ENCODE measurements at regions not wholly inside any gene's neighbourhood (a gene's known extent, or its start where the extent isn't known, plus 50 kb on each side); places are given as distances from the start of the nearest gene placed in this dataset.

DNA sequence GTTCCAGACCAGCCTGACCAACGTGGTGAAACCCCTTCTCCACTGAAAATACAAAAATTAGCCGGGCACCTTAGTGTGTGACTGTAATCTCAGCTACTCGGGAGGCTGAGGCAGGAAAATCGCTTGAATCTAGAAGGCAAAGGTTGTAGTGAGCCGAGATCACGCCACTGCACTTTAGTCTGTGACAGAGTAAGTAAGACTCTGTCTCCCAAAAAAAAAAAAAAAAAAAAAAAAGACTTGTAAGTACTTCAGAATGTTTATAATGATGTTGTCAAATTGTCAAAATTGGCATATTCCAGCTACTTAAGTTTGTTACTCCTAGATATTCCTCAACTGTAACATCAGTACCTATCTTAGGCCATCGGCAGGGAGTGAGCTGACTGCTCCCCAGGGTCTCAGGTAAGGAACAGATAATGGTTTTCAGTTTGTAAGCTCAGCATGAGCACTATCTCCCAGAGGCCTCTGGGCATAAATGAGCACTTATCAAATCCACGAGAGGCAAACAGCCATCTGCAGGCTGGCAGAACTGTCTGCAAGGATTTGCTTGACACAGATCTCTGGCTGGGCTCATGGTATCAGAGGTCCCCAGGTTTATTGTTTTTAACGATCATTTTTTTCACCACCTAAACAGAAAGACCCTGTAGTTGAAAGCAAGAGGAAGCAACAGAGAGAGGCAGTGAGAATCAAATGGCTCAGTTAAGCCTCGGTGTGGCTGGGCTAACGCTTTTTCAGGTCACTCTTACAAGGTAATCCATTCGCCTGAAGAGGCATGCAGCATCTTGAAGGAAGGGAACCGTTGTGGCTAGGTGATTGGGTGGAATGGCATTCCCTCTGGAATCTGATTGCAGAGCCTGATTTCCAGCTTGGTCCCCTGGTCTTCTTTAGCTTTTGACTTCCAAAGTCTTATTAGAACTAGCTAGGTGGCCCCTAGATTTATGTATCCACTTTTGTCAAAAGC, 115.9 kb downstream of the LY86 start:
- no peak for DNase-seq

- DNase-seq = no peak
Measured at GRCh38 chr6:6705061-6705425, 116.5 kb downstream of the LY86 start.

GRCh38 chr6:6705915-6706675, 117.6 kb downstream of the LY86 start:
- no peak for DNase-seq

DNA sequence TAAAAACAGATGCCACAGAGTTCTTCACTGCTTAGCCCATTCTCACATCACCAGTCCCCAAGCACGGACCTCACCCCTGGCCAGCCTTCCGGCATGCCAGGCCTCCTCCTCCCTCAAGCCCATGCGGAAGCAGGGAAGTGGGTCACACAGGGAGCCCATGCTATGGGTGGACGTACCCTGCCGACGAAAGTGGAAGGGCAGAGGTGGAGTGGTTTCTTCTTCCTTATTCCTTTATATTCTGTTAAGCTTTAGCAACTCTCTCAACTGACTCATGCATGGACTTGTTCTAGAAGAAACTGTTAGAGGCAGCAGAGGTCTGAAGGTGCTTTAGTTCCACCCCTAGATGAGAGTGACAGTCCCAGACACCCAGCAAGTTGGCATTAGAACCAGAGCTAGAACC, 118.6 kb downstream of the LY86 start:
- no peak for DNase-seq

- no peak for DNase-seq
Measured at GRCh38 chr6:6709106-6709505, 120.6 kb downstream of the LY86 start.

DNA sequence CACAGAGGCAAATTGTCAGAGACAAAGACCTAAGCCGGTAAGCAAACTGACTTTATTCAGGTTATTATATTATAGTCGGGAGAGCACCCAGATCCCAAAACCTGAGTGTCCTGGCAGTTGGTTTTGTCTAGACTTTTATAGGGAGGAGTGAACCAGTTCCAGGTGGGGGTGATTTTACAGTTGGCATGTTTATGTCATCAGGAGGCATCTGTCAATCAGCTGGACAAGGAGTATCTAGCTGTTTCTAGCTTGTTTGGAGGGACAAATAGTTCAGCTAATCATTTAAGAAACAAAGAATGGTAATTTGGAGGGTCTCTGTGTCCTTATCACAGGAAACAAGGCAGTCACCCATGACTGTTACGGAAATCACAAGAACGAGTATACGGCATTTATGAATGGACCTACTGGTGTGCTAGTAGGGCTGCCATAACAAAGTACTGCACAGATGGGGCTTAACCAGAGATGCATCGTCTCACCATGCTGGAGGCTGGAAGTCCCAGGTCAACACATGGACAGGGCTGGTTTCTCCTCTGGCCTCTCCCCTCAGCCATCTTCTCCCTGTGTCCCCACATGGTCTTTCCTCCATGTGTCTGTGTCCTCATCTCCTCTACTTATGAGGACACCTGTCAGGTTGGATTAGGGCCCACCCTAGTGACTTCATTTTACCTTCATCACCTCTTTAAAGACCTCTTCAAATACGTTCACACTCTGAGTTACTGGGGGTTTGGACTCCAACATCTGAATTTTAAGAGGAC, 122.7 kb downstream of the LY86 start:
- DNase-seq = no peak

GRCh38 chr6:6711832-6712448, 123.4 kb downstream of the LY86 start:
- no peak for DNase-seq

GRCh38 chr6:6712449-6713403, 124.2 kb downstream of the LY86 start:
- no peak for DNase-seq

DNA sequence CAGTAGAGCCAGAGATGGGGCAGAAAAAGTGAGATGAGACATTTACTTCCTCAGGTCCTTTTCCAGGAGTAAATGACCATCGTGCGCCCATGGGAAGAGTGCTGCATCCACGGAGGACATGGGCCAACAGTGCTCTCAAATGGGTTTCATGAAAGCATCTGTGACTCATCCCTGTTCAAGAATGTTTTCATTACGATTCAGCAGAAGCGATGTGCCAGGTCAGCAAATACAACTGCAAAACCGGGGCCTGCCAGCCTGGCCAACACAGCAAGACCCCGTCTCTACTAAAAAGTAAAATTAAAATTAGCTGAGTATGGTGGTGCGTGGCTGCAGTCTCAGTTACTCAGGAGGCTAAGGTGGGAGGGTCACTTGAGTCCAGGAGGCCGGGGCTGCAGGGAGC, 125.1 kb downstream of the LY86 start:
- no peak for DNase-seq

GRCh38 chr6:6714118-6714897, 125.8 kb downstream of the LY86 start:
- DNase-seq = no peak

GRCh38 chr6:6714953-6715352, 126.4 kb downstream of the LY86 start:
- DNase-seq = no peak

GRCh38 chr6:6715465-6715864, 126.9 kb downstream of the LY86 start:
- DNase-seq = no peak

DNA sequence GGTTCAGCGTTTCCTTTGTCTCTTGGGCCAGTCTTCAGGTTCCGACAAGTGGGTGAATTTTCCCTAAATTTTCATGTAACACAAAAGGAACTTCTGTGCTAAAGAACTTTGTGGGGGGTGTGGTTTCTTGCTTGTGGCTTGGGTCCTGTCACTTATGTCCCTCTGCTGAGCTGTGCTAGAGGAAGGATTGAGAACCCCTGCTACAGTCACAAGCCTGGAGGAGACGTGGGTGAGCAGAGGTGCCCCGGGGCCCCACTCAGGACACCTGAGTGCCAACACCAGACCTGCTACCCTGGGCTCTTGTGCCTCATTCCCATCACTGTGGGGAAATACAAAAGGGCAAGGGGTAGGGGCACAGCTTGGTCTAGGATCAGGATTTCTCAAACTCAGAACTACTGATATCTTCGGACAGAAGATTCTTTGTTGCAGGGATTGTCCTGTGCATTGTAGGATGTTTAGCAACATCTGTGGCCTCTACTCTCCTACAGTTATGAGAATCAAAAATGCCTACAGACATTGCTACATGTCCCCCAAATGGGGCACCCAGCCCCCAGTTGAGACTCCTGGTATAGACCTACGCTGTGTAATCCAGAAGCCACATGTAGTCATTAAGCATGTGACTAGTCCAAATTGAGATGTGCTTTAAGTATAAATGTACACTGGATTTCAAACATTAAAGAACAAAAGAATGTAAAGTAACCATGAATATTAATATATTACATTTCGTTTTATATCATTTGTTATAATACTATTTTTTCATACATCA, 128.7 kb downstream of the LY86 start:
- no peak for DNase-seq

DNA sequence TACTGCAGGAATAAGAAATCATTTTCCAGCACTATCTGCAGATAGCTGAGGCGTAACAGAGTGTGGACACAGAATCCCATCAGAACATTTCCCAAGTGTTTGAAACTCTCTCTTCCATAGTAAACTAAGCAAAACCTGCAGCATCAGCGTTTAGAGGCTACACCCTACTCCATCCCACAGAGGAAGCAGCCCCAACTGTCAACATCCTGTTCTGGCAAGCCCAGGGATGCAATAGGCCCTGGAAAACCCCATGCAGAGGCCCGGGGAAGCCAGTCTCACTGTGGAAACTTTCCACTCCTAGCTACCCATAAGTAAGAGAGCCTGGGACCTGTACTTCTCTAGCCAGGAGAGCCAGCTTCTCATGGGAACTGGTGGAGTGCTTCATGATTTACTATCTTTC, 129.4 kb downstream of the LY86 start:
- DNase-seq = no peak

GRCh38 chr6:6721606-6722005, 133.1 kb downstream of the LY86 start:
- DNase-seq = no peak

GRCh38 chr6:6722195-6722594, 133.7 kb downstream of the LY86 start:
- no peak for DNase-seq

GRCh38 chr6:6723361-6723760, 134.8 kb downstream of the LY86 start:
- no peak for DNase-seq

DNA sequence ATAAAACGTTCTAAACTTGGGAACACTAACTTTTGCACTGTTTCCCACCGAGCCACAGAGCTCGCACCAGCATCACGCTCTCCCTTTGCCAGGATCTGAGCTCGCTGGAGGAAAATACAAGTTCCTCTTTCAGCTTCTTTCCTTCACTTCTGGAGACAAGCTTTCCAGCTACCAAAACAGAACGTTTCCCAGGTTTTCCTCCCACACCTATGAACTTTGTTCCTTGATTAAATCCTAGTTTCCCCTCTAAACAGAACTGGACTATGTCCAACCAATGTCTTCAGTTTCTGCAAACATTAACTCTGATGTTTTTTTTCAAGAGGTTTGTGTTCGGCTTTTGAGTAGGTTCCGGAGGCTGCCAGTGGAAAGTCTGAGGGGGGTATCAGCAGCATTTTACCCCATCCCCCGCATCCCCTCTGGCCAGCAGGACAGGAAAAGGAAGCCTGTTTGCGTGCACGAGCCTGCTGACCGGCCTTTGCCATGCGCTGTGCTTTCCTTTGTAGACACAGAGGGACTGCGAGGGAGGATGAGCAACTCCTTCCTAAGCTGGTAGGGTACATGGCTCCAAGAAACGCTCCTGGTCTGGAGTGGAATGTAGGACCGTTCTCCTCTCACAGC, 135.5 kb downstream of the LY86 start:
- DNase-seq = no peak
